Tibial nerve (tissue), 4 donors: ENCODE measurements at regions not wholly inside any gene's neighbourhood (a gene's known extent, or its start where the extent isn't known, plus 50 kb on each side); places are given as distances from the start of the nearest gene placed in this dataset.

Experiments
- DNase-seq, 2 donors: peaks; one replicate each; pipeline ENCODE4 v3.0.0-alpha.2; 2019; ENCODE audit warnings: low spot score in 2 of 2
- H3K27ac ChIP-seq, 4 donors: fragments of 200-600 bp; sonication (generic) in 3 of 4; one replicate each; pipeline ENCODE4 v1.5.1; 2017 to 2019; ENCODE audit warnings: mild to moderate bottlenecking in 1 of 4
- H3K27me3 ChIP-seq, 2 donors: fragments of 200-600 bp; sonication (generic) in 1 of 2; one replicate each; pipeline versions ENCODE4 v1.5.1 to v1.6.0; 2017 to 2019
- H3K36me3 ChIP-seq, 3 donors: fragments of 200-600 bp; sonication (generic); one replicate each; pipeline ENCODE4 v1.5.1; 2018 to 2019
- H3K4me1 ChIP-seq, 4 donors: fragments of 200-600 bp; sonication (generic) in 3 of 4; one replicate each; pipeline ENCODE4 v1.5.1; 2017 to 2019
- H3K4me3 ChIP-seq, 4 donors: fragments of 200-600 bp; sonication (generic) in 3 of 4; one replicate each; pipeline ENCODE4 v1.5.1; 2017 to 2019; ENCODE audit warnings: mild to moderate bottlenecking in 1 of 4, moderate library complexity in 1 of 4
- H3K9me3 ChIP-seq, 4 donors: fragments of 200-600 bp; sonication (generic) in 3 of 4; one replicate each; pipeline ENCODE4 v1.5.1; 2017 to 2019
- EP300 ChIP-seq, 2 donors: sonication (generic); formaldehyde crosslinking; IDR thresholded peaks; one replicate each; pipeline ENCODE4 v1.6.1; 2017; ENCODE audit warnings: antibody characterized with exemption in 2 of 2, mild to moderate bottlenecking in 1 of 2
- POLR2A ChIP-seq, 2 donors: fragments of 450-650 bp; IDR thresholded peaks; one replicate each; pipeline ENCODE4 v1.6.1; 2017; ENCODE audit warnings: antibody characterized with exemption in 2 of 2, mild to moderate bottlenecking in 2 of 2, moderate library complexity in 2 of 2
- WGBS, 2 donors: methylation state at CpG; one replicate each; pipeline ENCODE4 v1.1.5; 2018; 5-methylcytosine and 5-hydroxymethylcytosine counted together
- TF ChIP-seq, protein P1 (sequence below), 5 experiments: fragments of 200-600 bp in 3 of 5; fragments of 450-650 bp in 2 of 5; sonication (generic) in 3 of 5; IDR thresholded peaks; one replicate each; pipeline ENCODE4 v1.5.1; 2016 to 2019; ENCODE audit warnings: antibody characterized with exemption in 5 of 5, mild to moderate bottlenecking in 3 of 5, moderate library complexity in 2 of 5

DNA sequence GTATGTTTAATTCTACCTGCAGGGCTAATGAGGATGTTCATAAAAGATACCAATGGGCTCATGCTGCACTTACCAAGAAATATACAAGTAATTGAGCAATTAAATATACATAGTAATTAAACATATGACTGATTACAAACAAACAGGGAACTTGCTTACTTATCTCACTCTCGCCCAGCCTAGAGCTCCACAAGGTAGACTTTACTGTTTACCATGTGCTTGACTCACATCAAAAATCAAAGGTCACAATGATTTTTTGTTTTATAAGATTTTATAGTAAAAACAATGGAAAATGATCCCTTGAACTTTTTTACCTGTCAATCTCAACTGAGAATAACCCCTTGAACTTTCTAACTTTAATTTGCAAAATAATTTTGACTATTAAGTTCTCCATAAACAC, 1395.1 kb downstream of the SUCLG1 start:
- no peak overlapping the region for H3K4me3 ChIP-seq
- no peak overlapping the region for H3K27ac ChIP-seq
- H3K9me3 ChIP-seq: no peaks in the 10 kb centered on the region
- no peaks in the 10 kb centered on the region for H3K36me3 ChIP-seq
- TF ChIP-seq EP300 (IDR thresholded peaks at IDR 0.05) (no peak), POLR2A (IDR thresholded peaks at IDR 0.05) (no peak)
- TF ChIP-seq, protein P1, sequence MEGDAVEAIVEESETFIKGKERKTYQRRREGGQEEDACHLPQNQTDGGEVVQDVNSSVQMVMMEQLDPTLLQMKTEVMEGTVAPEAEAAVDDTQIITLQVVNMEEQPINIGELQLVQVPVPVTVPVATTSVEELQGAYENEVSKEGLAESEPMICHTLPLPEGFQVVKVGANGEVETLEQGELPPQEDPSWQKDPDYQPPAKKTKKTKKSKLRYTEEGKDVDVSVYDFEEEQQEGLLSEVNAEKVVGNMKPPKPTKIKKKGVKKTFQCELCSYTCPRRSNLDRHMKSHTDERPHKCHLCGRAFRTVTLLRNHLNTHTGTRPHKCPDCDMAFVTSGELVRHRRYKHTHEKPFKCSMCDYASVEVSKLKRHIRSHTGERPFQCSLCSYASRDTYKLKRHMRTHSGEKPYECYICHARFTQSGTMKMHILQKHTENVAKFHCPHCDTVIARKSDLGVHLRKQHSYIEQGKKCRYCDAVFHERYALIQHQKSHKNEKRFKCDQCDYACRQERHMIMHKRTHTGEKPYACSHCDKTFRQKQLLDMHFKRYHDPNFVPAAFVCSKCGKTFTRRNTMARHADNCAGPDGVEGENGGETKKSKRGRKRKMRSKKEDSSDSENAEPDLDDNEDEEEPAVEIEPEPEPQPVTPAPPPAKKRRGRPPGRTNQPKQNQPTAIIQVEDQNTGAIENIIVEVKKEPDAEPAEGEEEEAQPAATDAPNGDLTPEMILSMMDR (IDR thresholded peaks at IDR 0.05): no peak
- no peaks in the 10 kb centered on the region for H3K27me3 ChIP-seq
- DNase-seq: no peak
- WGBS, 2 donors: 90 to 95% methylated on average over 1 of the region's 1 CpG
- no peaks in the 10 kb centered on the region for H3K4me1 ChIP-seq

DNA sequence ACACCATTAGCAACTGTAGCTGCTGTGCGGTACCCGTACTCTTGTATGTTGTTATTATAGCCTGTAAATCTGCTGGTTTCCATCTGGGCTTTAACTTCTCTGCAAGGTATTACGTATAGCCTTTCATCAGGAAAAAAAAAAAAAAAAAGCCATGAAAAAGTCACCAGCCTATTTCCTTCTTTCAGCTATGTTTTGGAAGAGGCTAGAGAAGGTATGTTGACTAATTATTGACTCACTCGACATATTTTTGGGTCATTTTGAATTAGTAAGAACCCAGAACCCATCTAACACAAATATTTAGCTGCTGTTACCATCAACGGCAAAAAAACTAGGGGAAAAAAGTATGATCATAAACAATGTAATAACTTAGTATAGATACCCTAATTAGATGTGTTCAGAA, 1395.6 kb downstream of the SUCLG1 start:
- no peak overlapping the region for H3K27ac ChIP-seq
- H3K27me3 ChIP-seq: no peaks in the 10 kb centered on the region
- no peaks in the 10 kb centered on the region for H3K9me3 ChIP-seq
- TF ChIP-seq, protein P1 (IDR thresholded peaks at IDR 0.05): no peak
- TF ChIP-seq POLR2A (IDR thresholded peaks at IDR 0.05): no peak
- no peak for TF ChIP-seq EP300 (IDR thresholded peaks at IDR 0.05)
- DNase-seq: no peak
- H3K4me3 ChIP-seq: no peak overlapping the region
- 75 to 89% methylated on average over 5 of the region's 5 CpGs for WGBS, 2 donors
- no peaks in the 10 kb centered on the region for H3K4me1 ChIP-seq
- H3K36me3 ChIP-seq: no peaks in the 10 kb centered on the region

DNA sequence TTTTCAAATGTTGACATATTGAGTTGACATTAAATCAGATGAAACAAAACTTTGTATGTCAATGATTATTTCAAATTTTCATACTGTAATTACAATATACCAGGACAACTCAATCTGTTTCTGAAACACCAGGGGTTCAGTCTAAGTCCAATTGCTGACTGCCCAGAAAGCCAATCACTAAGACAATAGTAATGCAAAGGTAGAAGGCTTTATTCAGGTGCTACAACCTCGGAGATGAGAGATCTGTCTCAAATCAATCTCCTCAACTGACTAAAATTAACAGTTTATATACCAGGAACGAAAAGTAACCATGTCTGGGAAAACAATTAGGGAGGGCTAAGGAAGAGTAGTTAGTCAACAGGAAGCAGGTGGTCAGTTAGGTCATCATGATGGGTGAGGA, 1400.4 kb downstream of the SUCLG1 start:
- no peak for DNase-seq
- H3K4me1 ChIP-seq: no peaks in the 10 kb centered on the region
- no peaks in the 10 kb centered on the region for H3K36me3 ChIP-seq
- H3K9me3 ChIP-seq: no peaks in the 10 kb centered on the region
- H3K4me3 ChIP-seq: no peak overlapping the region
- TF ChIP-seq POLR2A (IDR thresholded peaks at IDR 0.05): no peak
- TF ChIP-seq, protein P1 (IDR thresholded peaks at IDR 0.05): no peak
- no peak for TF ChIP-seq EP300 (IDR thresholded peaks at IDR 0.05)
- H3K27ac ChIP-seq: no peak overlapping the region
- WGBS, 2 donors: 63 to 75% methylated on average over 2 of the region's 2 CpGs
- H3K27me3 ChIP-seq: no peaks in the 10 kb centered on the region

DNA sequence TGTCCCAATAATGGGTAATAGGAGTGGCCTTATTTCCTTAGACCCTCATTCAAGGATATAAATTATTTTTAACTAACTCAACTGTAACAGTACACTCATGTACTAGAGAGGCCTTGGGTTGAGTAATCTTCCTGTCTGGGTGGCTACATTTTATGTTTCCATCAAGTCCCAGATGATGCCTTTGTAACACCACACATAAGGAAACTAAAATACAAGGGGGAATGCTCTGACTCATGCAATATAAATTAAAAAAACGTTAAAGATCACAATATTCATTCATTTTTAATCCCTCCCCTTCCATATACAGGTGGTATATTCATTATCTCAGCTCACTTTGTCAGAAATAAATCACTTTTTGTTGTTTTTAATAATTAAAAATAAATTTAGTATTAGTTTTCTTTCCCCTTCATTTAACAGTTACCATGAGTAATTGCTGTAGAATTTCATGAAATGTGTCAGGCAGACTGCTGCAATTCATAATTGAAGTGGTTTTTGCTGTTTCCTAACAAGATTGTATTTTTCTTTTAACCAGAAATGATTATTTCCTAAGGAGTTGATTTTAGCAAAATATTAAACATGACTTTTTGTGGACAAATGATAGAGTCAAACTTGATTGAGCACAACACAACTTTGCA, 1403.6 kb downstream of the SUCLG1 start:
- 15 to 26% methylated on average over 1 of the region's 1 CpG for WGBS, 2 donors
- Histone ChIP-seq H3K27ac (no peak overlapping the region), H3K9me3 (no peaks in the 10 kb centered on the region), H3K4me1 (no peaks in the 10 kb centered on the region), H3K36me3 (no peaks in the 10 kb centered on the region), H3K27me3 (no peaks in the 10 kb centered on the region), H3K4me3 (no peak overlapping the region)
- TF ChIP-seq POLR2A (IDR thresholded peaks at IDR 0.05) (no peak), EP300 (IDR thresholded peaks at IDR 0.05) (no peak)
- TF ChIP-seq, protein P1 (IDR thresholded peaks at IDR 0.05): no peak
- DNase-seq: no peak

DNA sequence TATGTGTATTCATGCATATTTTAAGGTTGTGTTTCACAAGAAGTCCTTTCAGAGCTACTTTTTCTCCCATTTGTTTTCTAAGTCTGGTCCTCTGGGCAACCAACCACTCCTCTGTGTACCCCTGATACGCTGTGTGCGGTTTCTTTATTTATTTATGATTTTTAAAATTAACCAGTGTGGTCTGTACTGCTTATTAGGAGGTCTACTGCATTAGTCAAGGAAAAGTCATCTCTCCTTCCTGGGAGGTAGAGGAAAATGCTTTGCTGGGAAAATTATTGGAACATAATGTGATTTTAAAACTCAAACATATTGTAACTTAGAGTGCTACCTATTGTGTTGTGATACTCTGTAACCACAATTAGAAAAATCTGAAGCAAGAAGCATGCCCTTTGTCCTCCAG, 1404.3 kb downstream of the SUCLG1 start:
- TF ChIP-seq EP300 (IDR thresholded peaks at IDR 0.05) (no peak), POLR2A (IDR thresholded peaks at IDR 0.05) (no peak)
- TF ChIP-seq, protein P1 (IDR thresholded peaks at IDR 0.05): no peak
- 64 to 69% methylated on average over 2 of the region's 2 CpGs for WGBS, 2 donors

More for the DNA sequence above, 1404.3 kb downstream of the SUCLG1 start:
- Histone ChIP-seq H3K27ac (no peak overlapping the region), H3K36me3 (no peaks in the 10 kb centered on the region), H3K4me1 (no peaks in the 10 kb centered on the region), H3K9me3 (no peaks in the 10 kb centered on the region), H3K4me3 (no peak overlapping the region), H3K27me3 (no peaks in the 10 kb centered on the region)
- DNase-seq: no peak
